MCF 10A (cell line): ENCODE measurements at regions not wholly inside any gene's neighbourhood (a gene's known extent, or its start where the extent isn't known, plus 50 kb on each side); places are given as distances from the start of the nearest gene placed in this dataset.

ENCODE experiments used
- BruUV-seq: library from RNA; stranded (reverse); fragments of 400-500 nt; replicated peaks from 2 replicates; lab custom pipeline; 2021; lab: Mats Ljungman, UMichigan
- CTCF ChIA-PET: fragments of 300-600 bp; sonication (Branson Sonifier 250); formaldehyde crosslinking; extraction: SDS; loops from one replicate; lab custom pipeline; 2021; ENCODE audit warnings: antibody characterized with exemption, inconsistent platforms; lab: Yijun Ruan, JAX
- POLR2A ChIA-PET: fragments of 300-600, 350-650 bp; sonication (Branson Sonifier 250); formaldehyde crosslinking; extraction: SDS; loops from one replicate; lab custom pipeline; 2020; ENCODE audit warnings: antibody characterized with exemption, inconsistent platforms; lab: Yijun Ruan, JAX
- DNase-seq: peaks from one replicate; pipeline ENCODE4 v3.0.0-alpha.2; 2018; ENCODE audit not compliant: unreplicated experiment
- H3K27ac Mint-ChIP-seq: one replicate; pipeline ENCODE4 v1.8.0; 2022; ENCODE audit warnings: mild to moderate bottlenecking, low read depth, mixed read lengths; ENCODE audit not compliant: unreplicated experiment
- H3K27me3 Mint-ChIP-seq: one replicate; pipeline ENCODE4 v1.8.0; 2022; ENCODE audit warnings: mixed read lengths; ENCODE audit not compliant: insufficient read depth, unreplicated experiment
- H3K36me3 Mint-ChIP-seq: one replicate; pipeline ENCODE4 v1.8.0; 2022; ENCODE audit warnings: mild to moderate bottlenecking, moderate library complexity, mixed read lengths; ENCODE audit not compliant: insufficient read depth, unreplicated experiment
- H3K4me1 Mint-ChIP-seq: one replicate; pipeline ENCODE4 v1.8.0; 2022; ENCODE audit warnings: mixed read lengths; ENCODE audit not compliant: insufficient read depth, unreplicated experiment
- H3K4me3 Mint-ChIP-seq: one replicate; pipeline ENCODE4 v1.8.0; 2022; ENCODE audit warnings: mild to moderate bottlenecking, moderate library complexity, mixed read lengths; ENCODE audit not compliant: unreplicated experiment
- H3K9me3 Mint-ChIP-seq: one replicate; pipeline ENCODE4 v1.8.0; 2022; ENCODE audit warnings: mixed read lengths; ENCODE audit not compliant: unreplicated experiment
- CTCF ChIP-seq: fragments of 200-600 bp; IDR thresholded peaks from one replicate; pipeline ENCODE4 v1.8.0; 2022; ENCODE audit warnings: antibody characterized with exemption, mild to moderate bottlenecking; ENCODE audit not compliant: unreplicated experiment
- intact Hi-C: fragments of 100-400 bp; cut with micrococcal nuclease; formaldehyde crosslinking; loops from 2 replicates; pipeline ENCODE4 v1.14.1; 2022

GRCh38 chr1:188476606-188477005 lies 1647.9 kb downstream of the PLA2G4A start:
- CTCF ChIA-PET = interaction anchor here (0.6 kb wide), 1 partner anchor 24 kb away, joined by 5 read pairs; no protein-coding TSS in a partner anchor
- no peaks in the 10 kb centered on the region for H3K36me3 Mint-ChIP-seq
- H3K27ac Mint-ChIP-seq = no peak overlapping the region

GRCh38 chr1:188489336-188490112 lies 1660.8 kb downstream of the PLA2G4A start:
- Mint-ChIP-seq H3K4me1 (peaks cover 5% of the 10 kb centered on the region), H3K9me3 (no peaks in the 10 kb centered on the region), H3K4me3 (no peak overlapping the region), H3K27me3 (no peaks in the 10 kb centered on the region), H3K36me3 (no peaks in the 10 kb centered on the region), H3K27ac (no peak overlapping the region)
- no peak for TF ChIP-seq CTCF
- intact Hi-C loops = no loop called here
- ChIA-PET CTCF (interaction anchor here (0.6 kb wide), 1 partner anchor 34 kb away, joined by 3 read pairs; no protein-coding TSS in a partner anchor), POLR2A (interaction anchor here (0.8 kb wide), 1 partner anchor 12 kb away, joined by 3 read pairs; no protein-coding TSS in a partner anchor)
- no TSS peak for BruUV-seq
- peak; percentile 16 for DNase-seq

More at GRCh38 chr1:188476606-188477005, 1647.9 kb downstream of the PLA2G4A start:
- POLR2A ChIA-PET = no interaction called here
- no TSS peak for BruUV-seq
- no peak overlapping the region for H3K4me3 Mint-ChIP-seq
- H3K4me1 Mint-ChIP-seq = no peaks in the 10 kb centered on the region
- H3K27me3 Mint-ChIP-seq = no peaks in the 10 kb centered on the region
- intact Hi-C loops = no loop called here
- no peak for DNase-seq
- no peak for TF ChIP-seq CTCF
- H3K9me3 Mint-ChIP-seq = no peaks in the 10 kb centered on the region

- Mint-ChIP-seq H3K4me3 (no peak overlapping the region), H3K27me3 (no peaks in the 10 kb centered on the region), H3K4me1 (no peaks in the 10 kb centered on the region), H3K9me3 (peaks cover 9% of the 10 kb centered on the region), H3K27ac (no peak overlapping the region), H3K36me3 (no peaks in the 10 kb centered on the region)
- ChIA-PET CTCF (no interaction called here), POLR2A (no interaction called here)
- DNase-seq = no peak
- no peak for TF ChIP-seq CTCF
- intact Hi-C loops = no loop called here
- no TSS peak for BruUV-seq
Observed at GRCh38 chr1:188496506-188496905, 1667.8 kb downstream of the PLA2G4A start.

GRCh38 chr1:188497020-188497419 lies 1668.3 kb downstream of the PLA2G4A start:
- no peak for DNase-seq
- Mint-ChIP-seq H3K4me3 (no peak overlapping the region), H3K36me3 (no peaks in the 10 kb centered on the region), H3K27me3 (no peaks in the 10 kb centered on the region), H3K27ac (no peak overlapping the region), H3K4me1 (no peaks in the 10 kb centered on the region), H3K9me3 (peaks cover 9% of the 10 kb centered on the region)
- intact Hi-C loops = no loop called here
- no peak for TF ChIP-seq CTCF
- no TSS peak for BruUV-seq
- ChIA-PET POLR2A (no interaction called here), CTCF (interaction anchor here (0.5 kb wide), 1 partner anchor 13 kb away, joined by 3 read pairs; no protein-coding TSS in a partner anchor)
